ENCODE measurements at regions not wholly inside any gene's neighbourhood (a gene's known extent, or its start where the extent isn't known, plus 50 kb on each side); places are given as distances from the start of the nearest gene placed in this dataset.

DNA sequence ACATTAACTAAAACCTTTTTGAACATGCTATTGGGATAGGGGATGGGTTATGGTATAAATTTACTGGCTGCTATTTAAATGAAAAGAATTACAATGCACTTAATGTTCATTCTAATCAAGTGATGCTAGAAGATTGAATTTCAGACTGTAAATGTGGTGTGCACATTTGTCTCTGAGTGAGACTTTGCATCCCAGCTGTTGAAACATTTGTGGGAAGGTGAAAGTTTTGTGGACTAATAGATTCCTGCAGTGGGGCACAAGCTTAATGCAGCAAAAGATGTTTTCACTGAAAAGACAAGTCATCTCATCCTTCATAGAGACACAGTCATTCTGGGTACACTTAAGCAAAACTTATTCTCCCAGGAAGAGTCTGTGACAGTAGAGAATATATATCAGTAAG, 323.6 kb downstream of the NFIB start:
- DNase-seq (ENCODE audit: low spot score), result no peak

- no peak for DNase-seq (ENCODE audit: low spot score)
Measured at GRCh38 chr9:13988944-13989343, 325.0 kb downstream of the NFIB start.

DNA sequence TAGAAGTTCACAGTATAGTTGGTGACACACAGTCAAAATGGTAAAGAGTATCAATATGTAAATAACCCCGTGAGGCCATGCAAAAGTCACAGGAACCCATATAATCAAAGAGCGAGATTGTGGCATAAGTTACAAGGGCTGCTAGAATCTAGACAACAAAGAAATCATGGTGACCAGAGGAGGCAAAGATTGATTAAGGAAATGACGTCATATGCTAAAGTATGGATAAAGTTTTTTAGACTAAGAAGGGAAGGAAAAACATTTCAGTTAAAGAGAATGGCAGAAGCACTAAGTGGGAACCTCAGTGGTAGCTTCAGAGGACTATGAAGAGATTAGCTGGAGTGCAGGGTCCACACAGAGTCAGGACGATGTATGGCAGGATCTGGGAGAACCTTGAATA, 330.3 kb downstream of the NFIB start:
- DNase-seq (ENCODE audit: low spot score), result no peak

DNA sequence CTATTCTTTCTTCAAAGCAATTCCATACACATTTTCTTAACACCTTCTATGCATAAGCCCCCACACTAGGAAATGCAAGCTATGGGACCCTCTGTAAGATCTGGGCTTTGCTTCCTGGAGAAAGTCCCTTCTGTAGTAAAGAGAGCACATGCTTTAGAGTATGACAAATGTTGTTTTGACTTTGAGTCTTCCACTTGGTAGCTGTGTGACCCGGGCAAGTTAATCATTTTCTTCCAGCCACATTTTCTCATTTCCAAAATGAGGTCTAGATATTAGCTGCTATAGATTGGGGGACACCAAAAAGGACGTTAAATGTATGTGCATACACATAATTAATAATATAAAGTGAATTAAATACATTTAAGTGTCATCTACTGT, 334.0 kb downstream of the NFIB start:
- DNase-seq (ENCODE audit: low spot score), result no peak

- DNase-seq (ENCODE audit: low spot score), result no peak
Measured at GRCh38 chr9:13975611-13976290, 338.2 kb downstream of the NFIB start.

GRCh38 chr9:13974891-13975290, 339.1 kb downstream of the NFIB start:
- no peak for DNase-seq (ENCODE audit: low spot score)

GRCh38 chr9:13971966-13972655, 341.8 kb downstream of the NFIB start:
- no peak for DNase-seq (ENCODE audit: low spot score)

DNA sequence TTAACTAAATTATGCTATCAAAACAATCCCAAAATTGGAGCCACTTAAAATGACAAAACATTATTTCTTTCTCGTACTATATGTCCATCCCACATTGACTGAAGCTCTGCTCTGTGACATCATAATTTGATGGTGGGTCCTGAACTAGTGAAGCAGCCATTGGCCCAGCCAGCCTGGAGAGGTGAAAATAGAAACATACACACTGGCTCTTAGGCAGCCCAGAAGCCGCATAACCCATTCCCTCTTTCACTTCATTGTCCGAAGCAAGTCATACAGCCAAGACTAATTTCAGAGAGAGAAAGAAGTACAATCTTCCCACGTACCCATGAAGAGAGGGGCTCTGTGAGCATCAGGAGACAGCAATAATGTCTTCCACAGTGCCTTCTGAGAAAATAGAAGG, 342.5 kb downstream of the NFIB start:
- no peak for DNase-seq (ENCODE audit: low spot score)

GRCh38 chr9:13970426-13970825, 343.5 kb downstream of the NFIB start:
- no peak for DNase-seq (ENCODE audit: low spot score)

DNA sequence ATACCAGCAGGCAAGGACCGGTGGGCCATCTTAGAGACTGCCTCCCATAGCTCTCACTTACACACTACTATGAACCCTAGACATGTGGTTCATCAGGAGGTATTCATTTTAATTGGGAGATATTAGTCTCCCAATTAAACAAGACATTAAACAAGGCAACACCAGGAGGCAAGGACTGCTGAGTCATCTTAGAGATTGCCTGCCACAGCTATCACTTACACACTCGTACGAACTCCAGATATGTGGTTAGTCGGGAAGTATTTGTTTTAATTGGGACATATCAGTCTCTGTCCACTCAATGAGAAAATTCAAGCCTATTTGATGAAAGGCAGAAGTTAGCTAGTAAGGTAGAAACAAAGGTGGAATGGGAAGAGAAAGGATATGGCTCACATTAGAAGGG, 343.9 kb downstream of the NFIB start:
- no peak for DNase-seq (ENCODE audit: low spot score)

DNA sequence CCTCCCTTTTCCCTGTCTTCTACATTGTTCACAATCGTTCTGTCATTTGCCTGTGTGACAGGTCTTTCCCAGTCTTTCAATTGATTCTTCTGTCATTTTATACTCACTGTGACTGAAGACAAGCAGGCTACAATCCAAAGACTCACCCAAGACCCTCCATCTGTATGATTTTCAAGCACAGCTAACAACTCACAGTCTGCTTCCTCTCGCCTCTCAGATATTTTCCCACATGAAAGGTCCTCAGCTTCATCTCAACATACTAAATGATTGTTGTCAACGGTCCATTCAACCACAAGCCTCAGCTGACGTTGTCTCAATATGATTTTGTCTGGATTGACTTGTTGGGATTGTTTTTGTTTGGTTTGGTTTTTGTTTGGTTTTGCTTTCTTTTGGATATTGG, 346.5 kb downstream of the NFIB start:
- DNase-seq (ENCODE audit: low spot score), result no peak

GRCh38 chr9:13967011-13967410, 346.9 kb downstream of the NFIB start:
- no peak for DNase-seq (ENCODE audit: low spot score)

GRCh38 chr9:13963005-13963653, 350.8 kb downstream of the NFIB start:
- DNase-seq (ENCODE audit: low spot score), result no peak

- no peak for DNase-seq (ENCODE audit: low spot score)
Measured at GRCh38 chr9:13962006-13962405, 351.9 kb downstream of the NFIB start.

- DNase-seq (ENCODE audit: low spot score), result no peak
Measured at GRCh38 chr9:13960011-13960765, 353.8 kb downstream of the NFIB start.

DNA sequence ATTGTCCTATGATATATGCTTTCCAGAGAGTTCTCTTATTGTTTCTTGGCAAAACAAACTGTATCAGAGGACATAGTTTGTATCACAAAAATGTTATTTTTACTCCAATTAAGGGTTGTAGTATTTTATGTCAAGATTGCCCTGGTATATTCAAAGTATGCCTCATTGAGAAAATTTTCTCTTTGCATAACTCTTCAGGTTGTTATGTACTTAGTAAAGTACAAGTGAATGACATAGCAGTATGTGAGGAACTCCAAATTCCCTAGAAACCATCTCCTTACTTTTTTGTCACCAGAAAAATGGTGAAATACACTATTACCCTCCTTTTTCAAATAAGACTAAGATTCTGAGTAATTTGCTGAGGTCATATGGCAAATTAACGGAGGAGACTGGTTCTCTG, 355.3 kb downstream of the NFIB start:
- no peak for DNase-seq (ENCODE audit: low spot score)

- DNase-seq (ENCODE audit: low spot score), result no peak
Measured at GRCh38 chr9:13957089-13957488, 356.9 kb downstream of the NFIB start.

DNA sequence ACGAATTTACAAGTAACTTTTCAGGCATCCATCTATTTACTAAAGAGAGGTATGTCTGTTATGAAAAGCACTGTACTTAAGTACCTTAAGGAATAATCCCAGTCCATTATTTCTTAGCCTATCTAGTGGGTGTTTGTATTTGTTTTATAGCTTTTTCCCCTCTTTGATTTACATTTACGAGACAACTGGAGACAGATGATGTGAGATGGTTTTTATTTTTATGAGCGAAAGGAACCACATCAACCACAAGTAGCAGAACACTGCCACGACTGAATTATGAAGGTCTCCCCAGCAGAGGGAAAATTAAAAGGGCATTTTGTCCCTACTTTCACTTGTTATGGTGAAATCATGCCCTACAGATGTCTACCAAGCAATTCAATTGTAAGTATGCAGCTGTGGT, 357.8 kb downstream of the NFIB start:
- no peak for DNase-seq (ENCODE audit: low spot score)

- DNase-seq (ENCODE audit: low spot score), result no peak
Measured at GRCh38 chr9:13952906-13953305, 361.0 kb downstream of the NFIB start.

GRCh38 chr9:13948037-13948436, 365.9 kb downstream of the NFIB start:
- DNase-seq (ENCODE audit: low spot score), result no peak

DNA sequence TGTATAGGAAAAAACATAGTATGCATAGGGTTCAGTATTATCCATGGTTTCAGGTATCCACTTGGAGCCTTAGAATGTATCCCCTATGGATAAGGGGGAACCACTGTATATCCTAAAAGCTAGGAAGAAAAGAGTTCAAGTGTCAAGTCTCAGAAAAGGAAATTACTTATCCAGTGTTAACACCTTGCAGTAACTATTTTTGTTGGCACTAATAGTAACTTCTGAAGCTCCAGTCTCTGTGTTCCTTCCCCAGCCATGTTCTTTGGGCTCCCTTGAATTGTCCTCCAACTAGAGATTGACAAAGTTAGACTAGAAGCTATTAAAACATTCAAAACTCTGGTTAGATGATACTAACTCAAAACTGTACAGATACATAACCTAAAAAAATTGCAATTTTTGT, 370.8 kb downstream of the NFIB start:
- DNase-seq (ENCODE audit: low spot score), result no peak

- no peak for DNase-seq (ENCODE audit: low spot score)
Measured at GRCh38 chr9:13942695-13943094, 371.2 kb downstream of the NFIB start.

DNA sequence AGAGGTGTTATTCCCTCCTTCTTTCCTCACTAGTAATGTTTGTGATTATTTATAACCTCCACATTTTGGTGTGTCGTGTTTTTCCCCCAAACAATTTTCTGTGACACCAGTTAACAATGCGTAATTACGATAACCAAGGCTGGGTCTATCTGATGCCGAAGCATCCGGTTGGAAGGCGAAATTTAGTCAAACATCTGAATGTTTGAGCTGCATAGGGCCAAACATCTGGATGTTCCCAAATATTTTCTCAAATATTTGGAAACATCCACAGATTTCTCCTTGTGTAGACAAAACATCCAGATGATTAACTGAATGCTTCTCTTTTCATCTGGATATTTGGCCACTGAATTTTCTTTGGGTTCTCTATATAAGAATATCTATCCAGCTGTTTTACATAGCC, 371.7 kb downstream of the NFIB start:
- no peak for DNase-seq (ENCODE audit: low spot score)

Measured in ecto neural progenitor cell (in vitro differentiated cells).